ENCODE measurements at regions not wholly inside any gene's neighbourhood (a gene's known extent, or its start where the extent isn't known, plus 50 kb on each side); places are given as distances from the start of the nearest gene placed in this dataset.

- intact Hi-C loops (cut with DNase I) = no loop called here
- TF ChIP-seq POLR2A (IDR thresholded peaks at IDR 0.05) = no peak
- Histone ChIP-seq H3K4me1 (no peaks in the 10 kb centered on the region), H3K9me3 (no peaks in the 10 kb centered on the region), H3K27me3 (no peaks in the 10 kb centered on the region), H3K36me3 (no peaks in the 10 kb centered on the region), H3K27ac (no peak overlapping the region), H3K4me3 (no peak overlapping the region)
- WGBS (ENCODE audit: insufficient coverage, low coverage, low lambda C conversion rate, missing lambda C conversion rate) = 91% methylated on average over 1 of the region's 1 CpG
- ATAC-seq = no peak
- no peak for DNase-seq
These were observed 218.0 kb upstream of the C9orf72 start for GRCh38 chr9:27791311-27791710.

- Histone ChIP-seq H3K4me1 (no peaks in the 10 kb centered on the region), H3K9me3 (no peaks in the 10 kb centered on the region), H3K36me3 (no peaks in the 10 kb centered on the region), H3K27ac (no peak overlapping the region), H3K4me3 (no peak overlapping the region), H3K27me3 (no peaks in the 10 kb centered on the region)
- 46% methylated on average over 2 of the region's 2 CpGs for WGBS (ENCODE audit: insufficient coverage, low coverage, low lambda C conversion rate, missing lambda C conversion rate)
- TF ChIP-seq POLR2A (IDR thresholded peaks at IDR 0.05) = no peak
- TF ChIP-seq CTCF (IDR thresholded peaks at IDR 0.05) = no peak
- DNase-seq (no peak), ATAC-seq (no peak)
- intact Hi-C loops (cut with DNase I) = no loop called here
These were observed 219.8 kb upstream of the C9orf72 start for GRCh38 chr9:27792971-27793689.

- H3K4me1 ChIP-seq = peaks cover 0 to 8% (median 0%) of the 10 kb centered on the region in 4 donors
- intact Hi-C loops (cut with DNase I) = no loop called here
- no peaks in the 10 kb centered on the region for H3K9me3 ChIP-seq
- H3K27ac ChIP-seq = no peak overlapping the region
- no peak overlapping the region for H3K4me3 ChIP-seq
- no peaks in the 10 kb centered on the region for H3K36me3 ChIP-seq
- H3K27me3 ChIP-seq = no peaks in the 10 kb centered on the region
- peak in 1 of 4 donors; percentile 38 for ATAC-seq
- no peak for DNase-seq
- TF ChIP-seq POLR2A (IDR thresholded peaks at IDR 0.05) (no peak), CTCF (IDR thresholded peaks at IDR 0.05) (no peak)
- WGBS (ENCODE audit: insufficient coverage, low coverage, low lambda C conversion rate, missing lambda C conversion rate) = 69% methylated on average over 1 of the region's 1 CpG
These were observed 226.0 kb upstream of the C9orf72 start for GRCh38 chr9:27799326-27799725.

GRCh38 chr9:27800159-27800558 lies 226.9 kb upstream of the C9orf72 start:
- H3K4me1 ChIP-seq = peaks cover 0 to 8% (median 0%) of the 10 kb centered on the region in 4 donors
- H3K36me3 ChIP-seq = no peaks in the 10 kb centered on the region
- DNase-seq = no peak
- WGBS (ENCODE audit: insufficient coverage, low coverage, low lambda C conversion rate, missing lambda C conversion rate) = 7% methylated on average over 1 of the region's 1 CpG
- H3K4me3 ChIP-seq = no peak overlapping the region
- H3K27me3 ChIP-seq = no peaks in the 10 kb centered on the region
- intact Hi-C loops (cut with DNase I) = no loop called here
- no peak overlapping the region for H3K27ac ChIP-seq
- ATAC-seq = peak in 2 of 4 donors; percentile 74 to 89
- H3K9me3 ChIP-seq = no peaks in the 10 kb centered on the region
- no peak for TF ChIP-seq POLR2A (IDR thresholded peaks at IDR 0.05)
- TF ChIP-seq CTCF (IDR thresholded peaks at IDR 0.05) = no peak

GRCh38 chr9:27800692-27801370 lies 227.6 kb upstream of the C9orf72 start:
- ATAC-seq = no peak
- TF ChIP-seq CTCF (IDR thresholded peaks at IDR 0.05) (no peak), POLR2A (IDR thresholded peaks at IDR 0.05) (no peak)
- WGBS (ENCODE audit: insufficient coverage, low coverage, low lambda C conversion rate, missing lambda C conversion rate) = 58% methylated on average over 2 of the region's 2 CpGs
- H3K27ac ChIP-seq = no peak overlapping the region
- H3K27me3 ChIP-seq = no peaks in the 10 kb centered on the region
- H3K4me1 ChIP-seq = peaks cover 0 to 8% (median 0%) of the 10 kb centered on the region in 4 donors
- H3K4me3 ChIP-seq = no peak overlapping the region
- H3K36me3 ChIP-seq = no peaks in the 10 kb centered on the region
- no peaks in the 10 kb centered on the region for H3K9me3 ChIP-seq
- intact Hi-C loops (cut with DNase I) = no loop called here
- no peak for DNase-seq

Measured in right lobe of liver (tissue), 6 donors.